Activated naive CD8-positive, alpha-beta T cell treated with anti-CD3 and anti-CD28 coated beads for 36 hours (primary cell): ENCODE measurements at regions not wholly inside any gene's neighbourhood (a gene's known extent, or its start where the extent isn't known, plus 50 kb on each side); places are given as distances from the start of the nearest gene placed in this dataset.

Experiments
- DNase-seq: peaks from one replicate; pipeline ENCODE4 v3.0.0; 2021
- H3K27ac Mint-ChIP-seq: one replicate; pipeline ENCODE4 v1.8.0; 2022; ENCODE audit warnings: mild to moderate bottlenecking, moderate library complexity, mixed read lengths
- H3K27me3 Mint-ChIP-seq: one replicate; pipeline ENCODE4 v1.8.0; 2022; ENCODE audit warnings: mild to moderate bottlenecking, mixed read lengths
- H3K36me3 Mint-ChIP-seq: one replicate; pipeline ENCODE4 v1.8.0; 2021; ENCODE audit warnings: mild to moderate bottlenecking, mixed read lengths
- H3K4me1 Mint-ChIP-seq: one replicate; pipeline ENCODE4 v1.8.0; 2021; ENCODE audit warnings: mixed read lengths
- H3K4me3 Mint-ChIP-seq: one replicate; pipeline ENCODE4 v1.8.0; 2022; ENCODE audit warnings: mild to moderate bottlenecking, moderate library complexity, mixed read lengths
- H3K9me3 Mint-ChIP-seq: one replicate; pipeline ENCODE4 v1.8.0; 2022; ENCODE audit warnings: mixed read lengths

- Mint-ChIP-seq H3K27me3 (no peaks in the 10 kb centered on the region), H3K4me3 (no peak overlapping the region), H3K4me1 (no peaks in the 10 kb centered on the region), H3K27ac (no peak overlapping the region), H3K36me3 (peaks cover 3% of the 10 kb centered on the region), H3K9me3 (peaks cover 30% of the 10 kb centered on the region)
- DNase-seq, result no peak
Measured at GRCh38 chr13:48761256-48761655, 107.5 kb downstream of the CYSLTR2 start.

DNA sequence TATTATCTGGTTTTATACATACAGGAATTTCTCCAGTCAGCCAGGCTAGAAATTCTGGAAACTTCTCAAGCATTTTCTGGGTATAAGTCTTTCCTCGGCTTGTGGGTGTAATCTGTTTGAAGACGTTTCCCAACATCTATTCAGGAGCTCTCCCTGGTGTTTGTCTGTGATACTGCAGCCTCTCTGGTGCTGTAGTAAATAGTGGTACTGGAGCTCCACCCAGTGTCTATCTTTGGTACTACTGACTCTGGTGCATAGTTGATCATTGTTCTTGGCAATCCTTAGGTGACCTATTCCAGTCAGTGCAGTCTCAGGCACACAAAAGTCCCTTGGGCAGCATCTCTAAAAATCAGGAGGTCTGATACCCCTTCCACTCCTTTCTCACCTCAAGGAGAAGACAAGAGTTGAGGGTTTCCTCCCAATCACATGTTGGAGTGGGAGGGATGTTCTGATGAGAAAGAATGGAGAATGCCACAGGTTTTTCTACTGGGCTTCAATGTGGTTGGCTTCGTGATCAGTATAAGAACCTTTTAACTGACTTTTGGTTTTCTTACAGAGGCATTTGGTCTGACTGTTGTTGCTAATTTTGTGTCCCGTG, 115.5 kb downstream of the CYSLTR2 start:
- peaks cover 30% of the 10 kb centered on the region for H3K27me3 Mint-ChIP-seq
- DNase-seq, result peak; percentile 66
- peaks cover 21% of the 10 kb centered on the region for H3K9me3 Mint-ChIP-seq
- peaks cover 2% of the 10 kb centered on the region for H3K36me3 Mint-ChIP-seq
- peaks cover 13% of the 10 kb centered on the region for H3K4me1 Mint-ChIP-seq
- H3K4me3 Mint-ChIP-seq, result no peak overlapping the region
- no peak overlapping the region for H3K27ac Mint-ChIP-seq

DNA sequence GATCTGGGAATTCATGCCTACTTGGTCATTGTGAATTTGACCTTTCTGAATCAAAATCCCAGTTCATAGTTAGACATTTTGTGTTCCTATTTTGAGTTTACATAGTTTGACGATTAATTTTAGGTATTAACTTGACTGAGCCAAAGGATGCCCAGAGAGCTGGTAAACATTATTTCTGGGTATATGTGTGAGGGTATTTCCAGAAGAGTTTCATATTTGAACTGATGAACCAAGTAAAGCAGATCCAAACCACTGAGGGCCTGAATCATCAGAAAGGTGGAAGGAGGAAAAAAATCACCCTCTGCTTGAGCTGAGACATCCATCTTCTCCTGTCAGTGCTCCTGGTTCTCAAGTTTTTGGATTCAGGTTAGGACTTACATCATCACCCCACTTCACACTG, 116.6 kb downstream of the CYSLTR2 start:
- H3K4me1 Mint-ChIP-seq, result peaks cover 13% of the 10 kb centered on the region
- peaks cover 2% of the 10 kb centered on the region for H3K36me3 Mint-ChIP-seq
- no peak overlapping the region for H3K4me3 Mint-ChIP-seq
- H3K9me3 Mint-ChIP-seq, result peaks cover 13% of the 10 kb centered on the region
- H3K27me3 Mint-ChIP-seq, result peaks cover 39% of the 10 kb centered on the region
- DNase-seq, result no peak
- H3K27ac Mint-ChIP-seq, result peak overlapping the region; percentile 26

- Mint-ChIP-seq H3K9me3 (peaks cover 3% of the 10 kb centered on the region), H3K4me3 (no peak overlapping the region), H3K4me1 (peaks cover 13% of the 10 kb centered on the region), H3K27me3 (peaks cover 46% of the 10 kb centered on the region), H3K27ac (no peak overlapping the region), H3K36me3 (peaks cover 2% of the 10 kb centered on the region)
- DNase-seq, result no peak
Measured at GRCh38 chr13:48772908-48773307, 119.2 kb downstream of the CYSLTR2 start.

DNA sequence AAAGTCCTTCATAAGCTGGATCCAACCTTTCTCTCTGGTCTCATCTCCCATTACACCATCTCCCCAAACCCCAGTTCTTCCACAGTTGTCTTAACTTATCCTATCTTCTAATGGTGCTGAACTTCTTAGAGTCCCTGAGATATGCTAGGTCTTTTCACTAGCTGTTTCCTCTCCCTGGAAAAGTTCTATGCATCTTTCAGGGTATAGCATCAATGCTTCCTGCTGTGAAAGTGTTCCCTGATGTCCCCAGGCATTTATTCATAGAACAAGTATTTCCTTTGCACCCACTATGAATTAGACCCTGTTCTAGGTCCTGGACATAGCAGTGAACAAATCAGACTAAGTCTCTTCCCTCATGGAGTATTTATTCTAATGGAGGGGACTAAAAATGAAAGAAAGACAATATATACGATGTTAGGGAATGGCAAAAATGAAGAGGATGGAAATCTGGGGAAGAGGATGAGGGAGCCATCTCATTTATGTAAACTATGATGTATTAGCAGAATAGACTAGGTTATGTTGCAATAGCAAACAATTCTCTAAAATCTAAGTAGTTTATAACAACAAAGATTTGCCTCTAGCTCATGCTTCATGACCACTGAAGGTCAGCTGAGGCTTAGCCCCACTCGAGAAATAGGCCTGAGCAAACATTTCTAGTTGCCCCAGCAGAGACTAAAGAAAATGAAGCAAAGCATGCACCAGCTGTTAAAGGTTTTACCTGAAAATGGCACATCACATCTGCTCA, 120.0 kb downstream of the CYSLTR2 start:
- H3K4me1 Mint-ChIP-seq, result peaks cover 13% of the 10 kb centered on the region
- peaks cover 45% of the 10 kb centered on the region for H3K27me3 Mint-ChIP-seq
- no peak for DNase-seq
- H3K4me3 Mint-ChIP-seq, result no peak overlapping the region
- peaks cover 1% of the 10 kb centered on the region for H3K9me3 Mint-ChIP-seq
- H3K36me3 Mint-ChIP-seq, result no peaks in the 10 kb centered on the region
- no peak overlapping the region for H3K27ac Mint-ChIP-seq

DNA sequence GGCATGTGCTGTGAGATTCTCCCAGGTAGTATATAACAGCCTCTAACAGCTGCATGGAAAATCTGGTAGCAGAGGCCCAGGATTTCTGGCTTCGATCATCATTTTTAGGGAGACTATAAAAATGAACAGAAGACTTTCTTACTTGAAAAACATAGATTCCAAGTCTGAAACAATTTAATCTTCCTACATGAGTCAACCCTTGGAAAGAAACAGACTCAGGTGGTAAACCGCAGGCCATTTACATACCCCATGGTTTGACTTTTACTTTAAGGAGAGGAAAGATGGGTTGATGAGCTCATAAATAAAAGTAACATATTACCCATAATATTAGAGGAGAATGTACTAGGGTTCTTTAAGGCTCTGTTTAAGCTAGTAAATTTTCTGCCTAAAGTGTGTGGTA, 121.6 kb downstream of the CYSLTR2 start:
- DNase-seq, result no peak
- peaks cover 5% of the 10 kb centered on the region for H3K4me1 Mint-ChIP-seq
- H3K9me3 Mint-ChIP-seq, result peaks cover 9% of the 10 kb centered on the region
- no peak overlapping the region for H3K27ac Mint-ChIP-seq
- no peaks in the 10 kb centered on the region for H3K36me3 Mint-ChIP-seq
- H3K4me3 Mint-ChIP-seq, result no peak overlapping the region
- peaks cover 41% of the 10 kb centered on the region for H3K27me3 Mint-ChIP-seq

DNA sequence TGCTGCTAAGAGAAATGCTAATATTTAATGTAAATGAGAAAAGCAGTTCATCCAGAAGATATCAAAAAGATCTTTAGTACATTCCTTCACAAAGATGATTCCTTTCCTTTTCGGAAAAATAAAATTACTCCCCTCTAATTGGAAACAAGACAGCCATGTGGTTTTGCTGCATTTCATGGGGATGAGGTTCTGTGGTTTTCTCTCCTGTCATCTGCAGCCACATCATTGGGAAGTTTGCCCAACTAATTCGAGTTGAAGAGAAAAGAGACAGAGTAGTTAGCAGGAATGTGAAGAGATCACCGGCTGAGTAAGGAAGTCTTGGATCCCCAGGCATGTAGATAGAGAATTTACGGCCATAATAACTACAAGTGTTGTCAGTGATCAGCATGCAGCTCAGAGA, 122.1 kb downstream of the CYSLTR2 start:
- DNase-seq, result no peak
- Mint-ChIP-seq H3K27ac (no peak overlapping the region), H3K36me3 (no peaks in the 10 kb centered on the region), H3K4me3 (no peak overlapping the region), H3K4me1 (peaks cover 5% of the 10 kb centered on the region), H3K27me3 (peaks cover 41% of the 10 kb centered on the region), H3K9me3 (peaks cover 10% of the 10 kb centered on the region)

DNA sequence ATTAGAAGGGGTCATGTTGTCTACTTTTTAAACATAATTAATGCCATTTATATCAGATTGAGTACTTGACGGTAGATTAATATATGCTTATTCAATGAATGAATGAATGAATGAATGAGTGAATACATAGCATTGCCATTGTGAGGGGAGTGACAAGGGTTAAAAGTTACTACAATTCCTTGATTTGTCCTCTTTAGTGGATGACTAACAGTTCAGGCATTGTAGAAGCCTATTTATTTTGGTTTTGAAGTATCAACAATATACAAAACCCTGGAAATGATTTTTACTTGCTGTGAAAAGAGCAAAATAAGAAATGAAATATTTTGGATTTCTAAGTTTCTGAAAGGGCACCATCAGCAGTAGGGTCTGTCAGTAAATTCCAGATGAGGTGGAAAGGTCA, 122.7 kb downstream of the CYSLTR2 start:
- H3K4me1 Mint-ChIP-seq, result peaks cover 5% of the 10 kb centered on the region
- H3K4me3 Mint-ChIP-seq, result no peak overlapping the region
- H3K27me3 Mint-ChIP-seq, result peaks cover 38% of the 10 kb centered on the region
- DNase-seq, result no peak
- no peak overlapping the region for H3K27ac Mint-ChIP-seq
- H3K9me3 Mint-ChIP-seq, result peaks cover 12% of the 10 kb centered on the region
- H3K36me3 Mint-ChIP-seq, result no peaks in the 10 kb centered on the region

- Mint-ChIP-seq H3K4me3 (no peak overlapping the region), H3K27ac (no peak overlapping the region), H3K27me3 (peaks cover 29% of the 10 kb centered on the region)
Measured at GRCh38 chr13:48778610-48779009, 124.9 kb downstream of the CYSLTR2 start.

GRCh38 chr13:48780713-48781341, 127.1 kb downstream of the CYSLTR2 start:
- Mint-ChIP-seq H3K9me3 (peaks cover 12% of the 10 kb centered on the region), H3K27me3 (peaks cover 11% of the 10 kb centered on the region), H3K4me3 (no peak overlapping the region), H3K36me3 (no peaks in the 10 kb centered on the region), H3K27ac (no peak overlapping the region), H3K4me1 (no peaks in the 10 kb centered on the region)
- DNase-seq, result no peak

More at GRCh38 chr13:48778610-48779009, 124.9 kb downstream of the CYSLTR2 start:
- Mint-ChIP-seq H3K4me1 (no peaks in the 10 kb centered on the region), H3K36me3 (no peaks in the 10 kb centered on the region), H3K9me3 (peaks cover 12% of the 10 kb centered on the region)
- DNase-seq, result no peak

DNA sequence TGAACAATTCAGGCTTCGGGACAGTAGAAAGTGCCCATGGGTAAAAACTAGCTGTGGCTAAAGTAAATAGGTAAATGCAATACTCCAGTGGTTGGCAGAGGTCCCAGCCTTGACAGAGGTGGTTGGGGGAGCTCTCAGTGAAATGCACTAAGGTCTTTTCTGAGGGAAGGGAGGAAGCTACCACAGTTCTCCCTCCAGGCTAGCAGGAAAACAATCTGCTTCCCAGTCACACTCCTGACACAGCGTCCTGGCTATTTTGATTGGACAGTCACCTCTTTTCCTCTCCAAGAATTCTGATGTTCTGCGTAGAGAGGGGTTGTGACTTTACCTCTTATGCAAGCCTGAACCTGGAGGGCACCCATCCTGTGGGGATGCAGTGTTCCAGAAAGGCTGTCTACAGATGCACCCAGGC, 128.7 kb downstream of the CYSLTR2 start:
- H3K27ac Mint-ChIP-seq, result no peak overlapping the region
- H3K27me3 Mint-ChIP-seq, result peaks cover 4% of the 10 kb centered on the region
- no peak for DNase-seq
- H3K4me3 Mint-ChIP-seq, result no peak overlapping the region
- peaks cover 11% of the 10 kb centered on the region for H3K9me3 Mint-ChIP-seq
- no peaks in the 10 kb centered on the region for H3K36me3 Mint-ChIP-seq
- H3K4me1 Mint-ChIP-seq, result no peaks in the 10 kb centered on the region

- Mint-ChIP-seq H3K36me3 (no peaks in the 10 kb centered on the region), H3K27me3 (peaks cover 4% of the 10 kb centered on the region), H3K4me3 (no peak overlapping the region), H3K27ac (no peak overlapping the region), H3K4me1 (no peaks in the 10 kb centered on the region), H3K9me3 (peaks cover 11% of the 10 kb centered on the region)
- no peak for DNase-seq
Measured at GRCh38 chr13:48783181-48783630, 129.5 kb downstream of the CYSLTR2 start.

DNA sequence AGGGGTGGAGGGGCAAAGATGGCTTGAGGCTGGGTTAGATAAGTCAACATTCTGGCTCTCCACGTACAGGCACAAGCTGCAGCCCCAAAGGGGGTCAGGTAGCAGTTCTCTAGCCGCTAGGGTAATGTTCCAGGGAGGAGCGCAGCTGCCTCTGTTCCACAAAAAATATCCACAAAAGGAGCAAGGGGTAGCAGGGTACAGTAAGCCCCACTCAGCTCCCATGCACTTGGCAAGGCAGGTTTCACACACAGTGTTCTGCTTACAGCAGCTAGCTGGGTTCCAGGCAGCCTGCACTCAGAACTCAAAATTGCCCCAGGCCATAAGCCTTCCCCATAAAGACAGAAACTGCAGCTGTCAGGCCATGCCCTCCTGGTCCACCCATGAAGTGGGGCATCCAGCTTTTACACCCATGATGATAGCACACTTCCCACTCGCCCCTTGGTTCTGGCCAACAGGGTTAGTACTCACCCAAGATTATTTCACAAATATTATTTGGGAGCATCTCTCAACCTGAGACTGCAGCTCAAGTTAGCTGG, 130.0 kb downstream of the CYSLTR2 start:
- no peak overlapping the region for H3K27ac Mint-ChIP-seq
- no peaks in the 10 kb centered on the region for H3K36me3 Mint-ChIP-seq
- peaks cover 1% of the 10 kb centered on the region for H3K27me3 Mint-ChIP-seq
- peaks cover 11% of the 10 kb centered on the region for H3K9me3 Mint-ChIP-seq
- H3K4me1 Mint-ChIP-seq, result no peaks in the 10 kb centered on the region
- no peak for DNase-seq
- no peak overlapping the region for H3K4me3 Mint-ChIP-seq

DNA sequence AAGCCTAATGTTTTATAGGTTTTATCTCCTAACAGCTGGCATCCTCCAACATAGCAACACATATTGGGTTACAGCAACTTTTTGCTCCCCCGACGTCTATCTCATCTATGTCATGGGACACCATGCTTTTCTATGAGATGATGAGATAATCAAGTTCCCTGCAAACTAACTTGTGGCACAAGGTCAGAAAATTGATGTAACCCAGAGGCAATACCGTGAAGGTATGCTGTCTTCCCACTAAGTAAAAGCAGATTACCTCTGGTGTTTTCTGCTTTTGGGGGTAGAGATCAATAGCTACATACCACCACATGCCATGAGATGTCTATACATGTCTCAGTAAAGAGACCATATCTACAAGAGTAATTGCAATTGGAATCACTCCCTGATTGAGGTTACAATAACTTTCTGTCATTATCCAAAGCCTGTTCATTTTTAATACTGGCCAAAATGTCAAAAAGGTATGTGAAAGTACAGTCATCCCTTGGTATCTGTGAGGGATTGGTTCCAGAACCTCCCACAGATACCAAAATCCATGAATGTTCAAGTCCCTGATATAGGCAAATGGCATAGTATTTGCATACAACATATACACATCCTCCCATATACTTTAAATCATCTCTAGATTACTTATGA, 131.3 kb downstream of the CYSLTR2 start:
- Mint-ChIP-seq H3K4me1 (no peaks in the 10 kb centered on the region), H3K27me3 (no peaks in the 10 kb centered on the region), H3K4me3 (no peak overlapping the region), H3K9me3 (peaks cover 5% of the 10 kb centered on the region), H3K36me3 (no peaks in the 10 kb centered on the region), H3K27ac (no peak overlapping the region)
- no peak for DNase-seq

DNA sequence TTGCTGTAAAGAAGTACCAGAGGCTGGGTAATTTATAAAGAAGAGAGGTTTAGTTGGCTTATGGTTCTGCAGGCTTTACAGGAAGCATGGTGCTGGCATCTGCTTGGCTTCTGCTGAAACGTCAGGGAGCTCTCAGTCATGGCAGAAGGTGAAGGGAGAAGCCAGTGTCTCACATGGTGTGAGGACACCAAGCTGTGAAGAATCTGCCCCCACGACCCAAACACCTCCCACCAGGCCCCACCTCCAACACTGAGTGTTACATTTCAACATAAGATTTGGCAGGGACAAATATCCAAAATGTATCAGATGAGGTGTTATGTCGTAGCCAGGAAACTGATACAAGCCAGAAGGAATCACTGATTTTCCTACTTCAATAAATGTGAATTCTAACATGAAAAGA, 136.5 kb downstream of the CYSLTR2 start:
- no peak overlapping the region for H3K4me3 Mint-ChIP-seq
- peaks cover 3% of the 10 kb centered on the region for H3K4me1 Mint-ChIP-seq
- no peaks in the 10 kb centered on the region for H3K27me3 Mint-ChIP-seq
- no peaks in the 10 kb centered on the region for H3K36me3 Mint-ChIP-seq
- H3K9me3 Mint-ChIP-seq, result no peaks in the 10 kb centered on the region
- DNase-seq, result no peak
- no peak overlapping the region for H3K27ac Mint-ChIP-seq
